HG02571 (cell line): ENCODE measurements at regions not wholly inside any gene's neighbourhood (a gene's known extent, or its start where the extent isn't known, plus 50 kb on each side); places are given as distances from the start of the nearest gene placed in this dataset.
"Not testable (repeated sequence)": the region's sequence is repeated elsewhere in the genome, so short reads cannot be mapped to it uniquely, and the experiment has no call there.

ENCODE experiments used
- ATAC-seq: cut with Tn5 transposase; IDR thresholded peaks from one replicate; pipeline ENCODE4 v1.9.1; 2021; ENCODE audit warnings: mild to moderate bottlenecking, moderate library complexity; ENCODE audit not compliant: unreplicated experiment

DNA sequence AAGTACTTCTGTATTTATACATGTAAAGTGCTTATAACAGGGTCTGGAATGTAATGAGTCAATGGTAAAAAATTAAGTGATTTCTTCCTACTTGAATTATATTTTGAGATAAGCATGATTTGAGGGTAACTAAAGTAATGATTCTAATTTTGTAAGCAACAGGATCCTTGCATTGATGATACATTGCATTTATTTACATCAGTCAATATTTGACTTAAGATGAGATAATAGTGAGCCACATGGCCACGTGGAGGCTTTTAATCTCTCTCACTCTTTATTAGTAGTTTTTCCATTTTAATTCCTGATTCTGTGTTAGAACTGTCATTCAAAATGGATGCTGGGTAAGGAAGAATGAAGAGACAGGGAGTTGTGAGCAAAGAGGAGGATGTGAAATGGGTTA is 298.1 kb upstream of the PRICKLE1 start:
- ATAC-seq: no peak

DNA sequence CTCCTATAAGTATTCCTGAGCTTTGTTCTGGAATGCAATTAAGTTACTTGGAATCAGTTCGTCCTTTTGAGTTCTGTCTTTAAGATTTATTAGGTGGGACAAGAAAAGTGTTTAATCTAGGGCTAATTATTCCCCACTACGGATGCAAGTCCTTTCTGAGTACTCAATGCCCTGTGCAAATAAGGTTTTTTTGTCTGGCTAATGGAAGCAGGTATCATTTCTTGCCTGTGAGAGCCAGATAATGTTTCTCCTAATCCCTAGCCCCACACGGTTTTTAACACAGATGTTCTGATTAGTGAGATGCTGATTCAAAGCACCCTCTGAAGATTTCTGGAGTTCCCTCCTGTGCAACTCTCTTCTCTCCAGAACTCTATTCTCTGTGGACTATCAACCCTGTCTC is 296.6 kb upstream of the PRICKLE1 start:
- ATAC-seq: no peak

DNA sequence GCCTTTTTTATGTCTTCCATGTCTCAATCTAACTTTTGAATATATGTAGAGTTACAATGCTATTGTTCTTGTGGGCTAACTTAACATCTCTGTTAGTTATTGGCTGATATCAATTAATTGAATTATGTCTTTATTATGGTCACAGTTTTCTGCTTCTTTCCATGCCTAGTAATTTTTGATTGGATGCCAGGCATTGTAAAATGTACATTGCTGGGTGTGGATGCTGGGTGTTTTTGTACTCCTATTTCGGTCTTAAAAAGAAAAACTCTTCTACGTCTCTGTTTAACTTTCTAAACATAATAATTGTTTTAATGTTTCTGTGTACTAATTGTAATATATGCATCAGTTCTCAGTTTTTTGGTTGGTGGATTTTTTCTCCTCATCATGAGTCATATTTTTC is 296.1 kb upstream of the PRICKLE1 start:
- no peak for ATAC-seq

DNA sequence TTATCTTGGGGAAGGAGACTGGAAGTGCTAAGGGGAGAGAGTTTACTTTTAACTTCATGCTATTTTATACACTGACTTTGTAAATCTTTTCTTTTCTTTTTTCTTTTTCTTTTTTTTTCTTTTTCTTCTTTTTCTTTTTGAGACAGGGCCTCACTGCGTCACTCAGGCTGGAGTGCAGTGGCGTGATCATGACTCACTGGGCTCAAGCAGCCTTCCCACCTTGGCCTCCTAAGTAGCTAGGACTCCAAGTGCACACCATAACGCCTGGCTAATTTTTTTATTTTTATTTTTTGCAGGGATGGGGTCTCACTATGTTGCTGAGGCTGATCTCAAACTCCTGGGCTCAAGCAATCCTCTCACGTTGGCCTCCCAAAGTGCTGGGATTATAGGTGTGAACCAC is 294.6 kb upstream of the PRICKLE1 start:
- ATAC-seq: no peak

DNA sequence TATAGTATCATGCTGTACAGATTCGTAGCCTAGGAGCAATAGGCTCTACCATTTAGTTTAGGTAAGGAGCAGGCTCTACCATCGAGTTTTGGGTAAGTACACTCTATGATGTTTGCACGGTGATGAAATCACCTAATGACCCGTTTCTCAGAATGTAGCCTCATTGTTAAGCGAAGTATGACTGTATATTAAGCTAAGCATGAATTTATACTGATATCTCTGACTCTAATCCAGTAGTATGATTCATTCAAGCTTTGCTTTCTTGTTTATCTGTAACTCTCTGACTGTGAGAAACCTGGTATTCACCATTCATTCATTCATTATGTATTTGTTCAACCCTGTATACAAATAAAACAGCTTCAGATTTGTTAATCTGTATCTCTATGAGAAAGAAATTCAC is 283.9 kb upstream of the PRICKLE1 start:
- ATAC-seq: no peak

DNA sequence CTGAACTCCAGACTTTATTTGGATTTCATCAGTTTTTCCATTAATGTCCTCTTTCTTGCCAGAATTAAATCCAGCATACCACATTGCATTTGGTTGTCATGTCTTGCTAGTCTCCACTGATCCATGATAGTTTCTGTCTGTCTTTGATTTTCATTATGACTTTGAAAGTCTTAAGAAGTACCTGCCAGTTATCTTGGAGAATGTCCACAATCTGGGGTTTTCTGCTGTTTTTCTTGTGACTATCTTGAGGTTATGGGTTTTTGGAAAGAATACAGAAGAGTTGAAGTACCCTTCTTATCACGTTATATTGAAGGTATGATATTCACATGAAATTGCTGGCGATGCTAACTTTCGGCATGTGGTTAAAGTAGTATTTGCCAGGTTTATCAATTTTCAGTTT is 282.3 kb upstream of the PRICKLE1 start:
- ATAC-seq: no peak

DNA sequence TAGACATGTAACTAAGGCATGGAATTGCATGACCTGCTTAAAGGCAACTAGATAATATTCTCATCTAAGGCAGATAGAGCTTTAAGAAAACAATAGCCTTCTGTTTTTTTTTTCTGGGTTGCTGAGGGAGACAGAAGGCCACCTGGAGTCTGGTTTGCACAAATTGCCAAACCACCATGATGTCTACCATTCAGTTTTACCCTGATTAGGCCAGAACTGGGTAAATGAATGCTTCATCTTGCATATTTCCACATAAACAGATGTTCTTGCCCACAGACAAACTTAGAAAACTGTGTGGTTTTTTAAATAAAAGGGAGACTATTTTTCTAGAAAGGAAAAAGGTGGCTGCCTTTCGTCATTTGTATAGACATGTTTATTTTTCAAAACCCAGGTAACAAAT is 278.7 kb upstream of the PRICKLE1 start:
- ATAC-seq: no peak

DNA sequence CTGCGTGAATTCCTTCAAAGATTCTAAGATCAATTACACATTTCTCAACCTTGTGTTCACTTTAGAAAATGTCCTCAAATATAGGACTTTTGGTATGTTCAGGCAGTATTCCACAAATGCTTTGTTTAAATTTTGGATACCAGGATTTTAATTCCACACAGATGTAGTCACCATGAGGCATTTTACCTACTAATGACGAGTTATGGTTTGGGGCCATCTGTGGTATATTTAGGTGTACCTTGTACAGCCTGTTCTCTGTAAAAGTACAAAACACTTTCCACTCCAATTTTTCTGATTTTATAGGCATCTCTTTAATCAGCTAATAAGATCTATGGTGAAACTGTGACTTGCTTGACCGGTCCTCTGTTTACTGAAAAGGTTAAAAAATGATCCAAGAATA is 275.7 kb upstream of the PRICKLE1 start:
- ATAC-seq: no peak

DNA sequence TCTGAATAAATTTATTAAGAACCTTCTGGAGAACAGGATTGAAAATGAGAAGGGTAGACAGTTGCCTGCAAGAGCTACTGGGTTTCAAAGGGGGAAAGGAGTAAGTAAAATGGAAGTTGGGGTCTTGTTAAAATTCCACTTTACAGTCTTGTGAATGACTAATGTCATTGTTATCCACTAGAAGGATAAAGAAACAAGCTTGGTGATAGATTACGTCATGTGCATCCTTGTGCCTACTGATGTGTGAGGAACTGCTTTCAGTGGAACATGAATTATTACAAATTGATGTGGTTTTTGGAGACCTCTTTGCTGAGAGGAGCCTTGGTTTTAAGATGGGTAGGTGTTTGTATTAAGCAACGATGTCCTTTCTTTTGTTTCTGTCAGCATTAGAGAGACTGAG is 272.5 kb upstream of the PRICKLE1 start:
- no peak for ATAC-seq

DNA sequence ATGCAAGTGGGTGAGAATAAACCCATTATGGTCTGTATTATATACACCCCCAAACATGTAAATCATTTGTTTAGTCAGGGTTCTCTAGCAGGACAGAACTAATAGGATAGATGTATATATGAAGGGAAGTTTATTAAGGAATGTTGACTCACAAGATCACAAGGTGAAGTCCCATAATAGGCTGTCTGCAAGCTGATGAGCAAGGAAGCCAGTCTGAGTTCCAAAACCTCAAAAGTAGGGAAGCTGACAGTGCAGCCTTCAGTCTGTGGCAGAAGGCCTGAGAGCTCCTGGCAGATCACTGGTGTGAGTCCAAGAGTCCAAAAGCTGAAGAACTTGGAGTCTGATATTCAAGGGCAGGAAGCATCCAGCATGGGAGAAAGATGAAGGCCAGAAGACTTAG is 270.8 kb upstream of the PRICKLE1 start:
- not testable (repeated sequence) for ATAC-seq

DNA sequence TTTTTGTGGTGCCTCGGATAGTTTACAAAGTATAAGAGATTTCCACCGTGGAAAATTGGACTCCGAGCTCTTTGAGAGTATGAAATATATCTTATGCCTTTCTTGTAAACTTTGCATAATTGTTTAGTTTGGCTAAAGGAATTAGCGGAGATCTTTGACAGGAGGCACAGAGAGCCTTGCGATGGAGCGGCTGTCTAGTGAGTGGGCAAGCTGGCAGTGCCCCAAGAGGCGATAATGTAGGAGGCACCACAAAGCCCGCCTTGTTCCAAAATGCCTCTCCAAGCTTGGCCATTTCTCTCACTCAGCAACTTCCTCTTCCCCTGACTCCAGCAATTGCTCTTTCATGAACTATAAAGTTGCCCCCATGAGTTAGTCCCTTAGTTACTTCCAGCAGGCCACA is 270.1 kb upstream of the PRICKLE1 start:
- no peak for ATAC-seq

DNA sequence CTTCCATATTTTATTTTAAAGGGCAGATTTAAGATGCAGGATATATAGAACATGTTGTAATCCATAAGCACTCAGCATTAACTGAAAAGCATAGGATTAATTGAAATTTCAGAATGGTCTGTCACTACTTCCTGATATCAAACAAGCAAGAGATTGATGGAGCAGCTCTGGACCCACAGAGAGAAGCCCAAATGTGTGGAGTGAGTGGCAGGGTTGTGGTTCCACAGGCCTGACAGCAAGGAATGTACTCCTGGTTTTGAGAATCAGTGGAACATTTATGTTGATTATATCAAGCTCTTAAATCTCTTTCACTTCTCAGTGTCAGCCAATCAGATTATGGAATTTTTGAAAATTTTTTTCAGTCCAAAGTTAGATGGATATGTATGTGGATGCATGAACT is 267.6 kb upstream of the PRICKLE1 start:
- ATAC-seq: no peak

DNA sequence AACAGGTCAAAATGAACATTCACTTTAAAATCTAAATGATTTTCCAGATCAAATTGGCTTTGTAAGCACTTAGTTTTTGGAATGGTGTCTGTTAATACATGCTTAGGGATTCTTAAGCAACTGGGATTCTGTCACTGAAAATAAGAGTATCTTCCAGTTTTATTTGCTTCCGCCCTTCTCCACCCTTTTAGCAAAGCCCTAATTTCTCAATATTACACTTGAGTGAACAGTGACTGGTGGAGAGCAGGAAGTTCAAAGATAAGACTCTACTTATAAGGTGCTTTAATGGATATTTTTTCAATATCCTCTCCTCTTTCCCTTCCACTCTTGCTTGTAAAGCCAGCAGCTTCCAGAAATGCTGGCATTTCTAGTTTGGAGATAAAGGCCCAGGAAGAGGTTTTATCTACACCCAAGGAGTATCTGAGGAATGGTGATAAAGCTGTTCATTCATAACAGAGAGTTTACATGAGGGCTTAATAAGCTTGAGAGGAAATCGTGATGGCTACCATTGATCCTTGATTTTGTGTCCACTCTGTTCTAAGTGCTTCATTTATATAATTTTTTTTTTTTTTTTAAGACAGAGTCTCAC is 265.9 kb upstream of the PRICKLE1 start:
- no peak for ATAC-seq

DNA sequence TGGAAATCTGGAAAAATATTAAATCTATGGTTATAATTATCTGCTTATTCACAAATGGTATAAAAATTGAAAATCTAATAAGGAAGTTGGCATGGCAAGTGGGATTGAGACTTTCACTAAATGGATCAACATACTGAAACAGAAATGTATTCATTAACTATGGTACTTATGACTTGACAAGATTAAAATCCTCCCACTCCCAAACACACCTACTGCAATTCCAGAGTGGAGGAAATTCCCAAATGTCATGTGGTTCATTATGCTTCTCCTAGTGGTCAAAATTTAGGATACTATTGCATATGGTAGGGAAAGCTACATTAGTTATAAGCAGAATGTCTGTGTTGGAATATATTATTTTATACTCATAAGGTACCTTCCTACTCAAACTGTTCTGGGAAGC is 265.3 kb upstream of the PRICKLE1 start:
- no peak for ATAC-seq

DNA sequence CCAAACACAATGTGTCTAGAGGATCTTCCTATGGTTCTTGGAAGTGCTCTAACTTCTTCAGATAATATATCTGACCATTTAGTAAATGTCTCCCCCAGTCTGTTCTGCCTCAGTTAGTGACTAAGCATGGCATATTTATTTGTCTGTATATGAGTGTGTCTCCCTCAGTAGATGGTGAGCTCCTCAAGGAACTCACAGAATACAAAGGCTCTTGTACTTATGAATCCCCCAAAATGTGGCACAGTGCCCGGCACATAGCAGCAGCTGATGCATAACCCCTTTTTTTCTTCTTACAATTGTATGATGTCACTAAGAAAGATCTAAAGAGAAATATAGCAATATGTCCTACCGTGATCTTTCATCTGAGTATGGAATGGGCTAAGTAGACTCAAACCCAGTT is 264.7 kb upstream of the PRICKLE1 start:
- no peak for ATAC-seq

DNA sequence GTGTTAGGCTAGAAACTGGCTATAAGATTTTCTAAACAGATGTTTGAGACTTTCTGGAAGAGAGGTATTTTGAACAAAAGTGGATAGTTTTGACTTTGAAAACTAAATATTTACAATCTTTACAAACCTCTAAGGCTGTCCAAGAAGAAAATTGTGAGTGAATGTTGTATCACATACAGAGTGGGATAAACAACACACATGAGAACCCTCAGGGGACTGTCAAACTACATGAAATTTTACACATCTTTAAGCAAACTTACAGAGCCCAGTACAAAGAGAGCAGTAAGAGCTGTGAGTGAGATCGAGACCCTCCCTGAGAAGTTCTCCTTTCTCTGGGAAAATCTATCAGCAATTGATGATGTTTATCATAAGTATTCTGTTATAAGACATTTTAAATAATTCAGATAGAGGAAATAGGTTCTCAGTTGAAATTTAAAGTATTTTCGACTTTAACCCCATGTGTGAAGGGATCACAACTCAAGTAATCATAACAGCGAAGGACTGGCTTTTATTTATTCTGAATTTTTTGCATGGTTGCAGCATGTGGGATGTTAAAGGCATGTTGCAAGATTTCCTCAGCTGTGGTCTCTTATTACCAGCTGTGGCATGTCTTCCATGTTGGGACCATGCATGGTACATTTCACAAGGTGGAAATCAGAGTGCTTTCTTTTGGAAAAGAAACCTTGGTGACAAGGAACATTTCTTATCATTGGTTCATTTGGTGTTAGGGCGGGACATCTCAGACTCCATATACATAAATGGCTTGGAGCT is 264.0 kb upstream of the PRICKLE1 start:
- no peak for ATAC-seq

DNA sequence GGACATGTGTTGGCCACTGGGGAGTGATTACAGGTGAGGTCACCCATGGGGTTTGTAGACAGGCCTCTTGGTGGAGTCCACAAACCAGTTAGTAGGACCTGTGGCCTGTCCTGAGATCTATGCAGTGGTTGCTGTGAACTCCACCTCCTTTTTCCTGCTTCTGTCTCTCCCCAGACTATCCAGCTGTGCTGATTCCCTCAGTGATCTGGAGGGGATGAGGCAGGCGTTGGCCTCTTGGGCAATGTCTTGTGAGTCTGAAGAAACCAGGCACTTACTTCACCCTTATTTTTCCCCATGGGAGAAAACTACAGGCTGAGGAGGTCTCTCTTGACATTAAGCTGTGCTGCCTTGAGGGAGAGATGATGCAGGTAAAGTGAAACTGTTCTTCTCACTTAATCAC is 257.2 kb upstream of the PRICKLE1 start:
- no peak for ATAC-seq

DNA sequence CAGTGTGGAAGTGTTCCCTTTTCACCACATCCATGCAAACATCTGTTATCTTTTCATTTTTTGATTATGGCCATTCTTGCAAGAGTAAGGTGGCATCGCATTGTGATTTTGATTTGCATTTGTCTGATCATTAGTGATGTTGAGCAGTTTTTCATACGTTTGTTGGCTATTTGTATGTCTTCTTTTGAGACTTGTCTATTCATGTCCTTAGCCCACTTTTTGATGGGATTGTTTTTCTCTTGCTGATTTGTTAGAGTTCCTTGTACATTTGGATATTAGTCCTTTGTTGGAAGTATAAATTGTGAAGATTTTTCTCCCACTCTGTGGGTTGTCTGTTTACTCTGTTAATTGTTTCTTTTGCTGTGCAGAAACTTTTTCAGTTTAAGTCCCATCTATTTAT is 244.5 kb upstream of the PRICKLE1 start:
- ATAC-seq: no peak

DNA sequence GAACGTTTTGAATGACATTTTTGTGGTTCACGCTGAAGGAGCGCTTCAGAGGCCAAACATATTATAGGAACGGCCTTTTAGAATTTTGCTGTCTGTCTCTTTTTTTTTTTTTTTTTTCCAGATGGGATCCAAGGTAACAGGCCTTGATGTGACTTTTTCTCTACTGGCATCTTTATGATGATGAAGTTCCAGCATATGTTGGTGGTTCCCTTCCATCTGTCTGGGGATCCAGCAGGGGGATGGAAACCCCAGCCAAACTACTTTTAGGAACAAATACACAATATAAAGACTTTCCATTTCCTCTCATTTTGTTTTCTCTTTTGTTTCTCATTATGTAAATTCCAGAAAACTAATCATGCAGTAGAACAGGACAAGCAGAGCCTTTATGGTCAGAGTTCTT is 239.3 kb upstream of the PRICKLE1 start:
- no peak for ATAC-seq

DNA sequence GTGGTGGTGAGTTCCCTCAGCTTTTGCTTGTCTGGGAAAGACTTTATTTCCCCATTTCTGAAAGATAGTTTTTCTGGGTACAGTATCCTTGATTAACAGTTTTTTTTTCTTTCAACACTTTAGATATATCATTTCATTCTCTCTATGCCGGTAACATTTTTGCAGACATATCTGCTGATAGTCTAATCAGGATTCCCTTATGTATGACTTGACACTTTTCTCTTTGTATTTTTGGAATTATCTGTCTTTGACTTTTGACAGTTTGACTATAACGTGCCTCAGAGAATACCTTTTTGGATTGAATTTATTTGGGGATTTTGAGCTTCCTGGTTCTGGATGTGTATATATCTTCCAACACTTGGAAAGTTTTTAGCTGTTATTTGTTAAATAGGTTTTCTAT is 234.8 kb upstream of the PRICKLE1 start:
- no peak for ATAC-seq

DNA sequence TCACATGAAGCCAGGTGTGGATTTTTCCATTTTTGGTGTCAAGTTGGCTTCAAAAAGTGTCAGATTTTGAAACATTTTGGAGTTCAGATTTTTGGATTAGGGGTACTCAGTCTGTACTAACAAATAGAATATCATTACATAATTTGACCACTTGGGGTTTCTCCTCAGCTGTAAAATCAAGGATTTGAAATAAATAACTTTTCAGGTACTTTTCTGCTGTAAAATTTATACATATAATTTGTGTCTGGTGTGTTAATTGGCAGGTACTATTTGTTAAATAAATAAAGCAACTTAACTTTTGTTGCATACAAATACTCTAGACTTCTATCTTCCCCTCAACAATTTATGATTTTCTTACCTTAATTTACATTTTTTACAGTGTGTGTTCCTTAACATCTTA is 234.1 kb upstream of the PRICKLE1 start:
- ATAC-seq: no peak

DNA sequence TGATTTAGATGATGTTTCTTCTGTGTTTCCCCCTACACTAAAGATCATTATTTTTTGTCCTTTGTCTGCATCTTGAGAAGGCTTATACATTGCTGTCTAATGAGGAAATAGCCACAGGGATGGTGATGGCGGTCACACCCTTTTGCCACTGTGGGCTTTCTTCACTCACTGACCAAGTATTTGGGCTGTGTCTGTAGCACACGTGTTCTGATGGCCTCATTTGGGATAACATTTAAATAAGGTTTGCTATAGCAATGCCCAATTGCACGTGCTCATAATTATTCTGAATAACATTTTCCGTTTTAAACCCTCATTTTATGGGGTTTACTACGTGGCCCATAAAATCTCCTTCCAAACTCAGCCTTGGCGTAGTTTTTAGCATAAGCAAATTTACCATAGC is 230.3 kb upstream of the PRICKLE1 start:
- no peak for ATAC-seq

DNA sequence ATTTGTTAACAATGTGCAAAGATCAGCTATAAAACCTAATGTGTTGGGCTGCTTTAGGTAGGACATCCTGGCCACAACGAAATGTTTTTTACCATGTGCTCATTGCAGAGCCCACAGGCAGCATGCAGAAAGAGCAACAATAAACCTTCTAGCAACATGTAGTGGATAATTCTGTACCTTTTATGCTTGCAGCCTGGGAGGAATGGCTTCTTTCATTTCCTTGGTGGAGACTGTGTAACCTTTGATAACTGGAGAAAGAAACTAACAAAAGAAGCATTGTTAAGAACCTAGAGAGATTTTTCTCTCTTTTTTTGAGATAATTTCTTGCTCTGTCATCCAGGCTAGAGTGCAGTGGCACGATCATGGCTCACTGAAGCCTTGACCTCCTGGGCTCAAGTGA is 225.5 kb upstream of the PRICKLE1 start:
- ATAC-seq: no peak
